ENCODE measurements at regions not wholly inside any gene's neighbourhood (a gene's known extent, or its start where the extent isn't known, plus 50 kb on each side); places are given as distances from the start of the nearest gene placed in this dataset.

GRCh38 chr18:78643981-78644380 lies 335.6 kb upstream of the SALL3 start:
- DNase-seq, result no peak

- no peak for DNase-seq
Measured at GRCh38 chr18:78645216-78645615, 334.4 kb upstream of the SALL3 start.

GRCh38 chr18:78647018-78647417 lies 332.6 kb upstream of the SALL3 start:
- no peak for DNase-seq

- DNase-seq, result no peak
Measured at GRCh38 chr18:78649421-78649820, 330.2 kb upstream of the SALL3 start.

- DNase-seq, result no peak
Measured at GRCh38 chr18:78650926-78651325, 328.7 kb upstream of the SALL3 start.

GRCh38 chr18:78652001-78652545 lies 327.5 kb upstream of the SALL3 start:
- DNase-seq, result no peak

GRCh38 chr18:78655921-78656320 lies 323.7 kb upstream of the SALL3 start:
- DNase-seq, result no peak

- no peak for DNase-seq
Measured at GRCh38 chr18:78656346-78656925, 323.2 kb upstream of the SALL3 start.

GRCh38 chr18:78658531-78658930 lies 321.1 kb upstream of the SALL3 start:
- DNase-seq, result no peak

- DNase-seq, result no peak
Measured at GRCh38 chr18:78659057-78659456, 320.6 kb upstream of the SALL3 start.

GRCh38 chr18:78659748-78660147 lies 319.9 kb upstream of the SALL3 start:
- DNase-seq, result no peak

- DNase-seq, result no peak
Measured at GRCh38 chr18:78660311-78660710, 319.3 kb upstream of the SALL3 start.

GRCh38 chr18:78661316-78661715 lies 318.3 kb upstream of the SALL3 start:
- no peak for DNase-seq

GRCh38 chr18:78662879-78663278 lies 316.7 kb upstream of the SALL3 start:
- no peak for DNase-seq

- DNase-seq, result no peak
Measured at GRCh38 chr18:78664048-78664447, 315.6 kb upstream of the SALL3 start.

- DNase-seq, result no peak
Measured at GRCh38 chr18:78664848-78665247, 314.8 kb upstream of the SALL3 start.

- DNase-seq, result no peak
Measured at GRCh38 chr18:78665644-78666043, 314.0 kb upstream of the SALL3 start.

- DNase-seq, result no peak
Measured at GRCh38 chr18:78666666-78667335, 312.8 kb upstream of the SALL3 start.

- no peak for DNase-seq
Measured at GRCh38 chr18:78670778-78671391, 308.7 kb upstream of the SALL3 start.

- no peak for DNase-seq
Measured at GRCh38 chr18:78671551-78671950, 308.1 kb upstream of the SALL3 start.

- no peak for DNase-seq
Measured at GRCh38 chr18:78672862-78673446, 306.7 kb upstream of the SALL3 start.

GRCh38 chr18:78673516-78674321 lies 305.9 kb upstream of the SALL3 start:
- DNase-seq, result no peak

GRCh38 chr18:78675231-78675630 lies 304.4 kb upstream of the SALL3 start:
- DNase-seq, result no peak

Measured in CD4-positive, alpha-beta T cell treated with Interleukin-15 for 1 hour (primary cell).